Stimulated activated CD4-positive, alpha-beta T cell treated with anti-CD3 and anti-CD28 coated beads, Interleukin-1b, Interleukin-23, amount 100 ng/mL, for 48 hours (primary cell): ENCODE measurements at regions not wholly inside any gene's neighbourhood (a gene's known extent, or its start where the extent isn't known, plus 50 kb on each side); places are given as distances from the start of the nearest gene placed in this dataset.

ENCODE experiments used
- DNase-seq: peaks from one replicate; pipeline ENCODE4 v3.0.0-alpha.2; 2020

GRCh38 chr6:56708810-56709597, 66.3 kb upstream of the DST start:
- DNase-seq: no peak

GRCh38 chr6:56706981-56707726, 64.5 kb upstream of the DST start:
- DNase-seq: no peak

GRCh38 chr6:56699066-56699654, 56.5 kb upstream of the DST start:
- DNase-seq: no peak

GRCh38 chr6:56695702-56696101, 53.0 kb upstream of the DST start:
- no peak for DNase-seq

GRCh38 chr6:56694002-56694401, 51.3 kb upstream of the DST start:
- no peak for DNase-seq

GRCh38 chr6:56693246-56693607, 50.5 kb upstream of the DST start:
- DNase-seq: no peak

- DNase-seq: no peak
These were observed 50.0 kb upstream of the DST start for GRCh38 chr6:56692523-56693245.
